OCI-LY7 (cell line): ENCODE measurements at regions not wholly inside any gene's neighbourhood (a gene's known extent, or its start where the extent isn't known, plus 50 kb on each side); places are given as distances from the start of the nearest gene placed in this dataset.

Source experiments
- BruUV-seq: library from RNA; stranded (reverse); fragments of 400-500 nt; replicated peaks from 2 replicates; lab custom pipeline; 2021; lab: Mats Ljungman, UMichigan
- CTCF ChIA-PET: fragments of 300-600 bp; sonication (Branson Sonifier 250); formaldehyde crosslinking; loops from one replicate; lab custom pipeline; 2022; ENCODE audit warnings: antibody characterized with exemption; ENCODE audit not compliant: unreplicated experiment; lab: Charles Lee
- POLR2A ChIA-PET: fragments of 300-600 bp; sonication (Branson Sonifier 250); formaldehyde crosslinking; loops from one replicate; lab custom pipeline; 2022; ENCODE audit warnings: antibody characterized with exemption; lab: Charles Lee
- DNase-seq: peaks from one replicate; pipeline ENCODE4 v3.0.0-alpha.2; 2015; ENCODE audit warnings: low spot score
- H2AFZ ChIP-seq: fragments of 200-600 bp; sonication (generic), shearing (Covaris generic); 2 replicates; pipeline ENCODE4 v1.6.1; 2014; ENCODE audit warnings: mild to moderate bottlenecking, antibody characterized with exemption, low read length, moderate library complexity
- H3K27ac ChIP-seq: fragments of 200-600 bp; sonication (generic); 2 replicates; pipeline ENCODE4 v1.5.1; 2014; ENCODE audit warnings: mixed run types, low read depth, mild to moderate bottlenecking, moderate library complexity, low read length, inconsistent platforms; ENCODE audit not compliant: poor library complexity, severe bottlenecking
- H3K36me3 ChIP-seq: fragments of 200-600 bp; sonication (generic); 2 replicates; pipeline ENCODE4 v1.6.1; 2014; ENCODE audit warnings: mild to moderate bottlenecking, antibody characterized with exemption, low read length, moderate library complexity, mixed read lengths; ENCODE audit not compliant: insufficient read depth
- H3K4me1 ChIP-seq: fragments of 200-600 bp; sonication (generic); 2 replicates; pipeline ENCODE4 v1.5.1; 2014; ENCODE audit warnings: mild to moderate bottlenecking, low read length; ENCODE audit not compliant: insufficient read depth, poor library complexity, severe bottlenecking
- H3K4me2 ChIP-seq: fragments of 200-600 bp; sonication (generic); 2 replicates; pipeline ENCODE4 v1.6.1; 2014; ENCODE audit warnings: mild to moderate bottlenecking, low read length
- H3K4me3 ChIP-seq: fragments of 200-600 bp; sonication (generic); 2 replicates; pipeline ENCODE4 v1.5.1; 2014; ENCODE audit warnings: mild to moderate bottlenecking, low read depth, low read length; ENCODE audit not compliant: poor library complexity, severe bottlenecking
- H3K79me2 ChIP-seq: fragments of 200-600 bp; sonication (generic); 2 replicates; pipeline ENCODE4 v1.6.1; 2016; ENCODE audit warnings: low read depth, mild to moderate bottlenecking, low read length, moderate library complexity, mixed read lengths; ENCODE audit not compliant: insufficient read depth
- H3K9me2 ChIP-seq: fragments of 200-600 bp; sonication (generic); 2 replicates; pipeline ENCODE4 v1.6.1; 2016; ENCODE audit warnings: mild to moderate bottlenecking, low read length, mixed read lengths; ENCODE audit not compliant: insufficient read depth
- H3K9me3 ChIP-seq: fragments of 200-600 bp; sonication (generic); 2 replicates; pipeline ENCODE4 v1.6.1; 2014; ENCODE audit warnings: mild to moderate bottlenecking, mixed run types, low read length, mixed read lengths
- H4K20me1 ChIP-seq: fragments of 200-600 bp; sonication (generic); 2 replicates; pipeline ENCODE4 v1.6.1; 2014; ENCODE audit warnings: mild to moderate bottlenecking, antibody characterized with exemption, low read length, moderate library complexity, mixed read lengths; ENCODE audit not compliant: insufficient read depth
- EZH2phosphoT487 ChIP-seq: fragments of 200-600 bp; sonication (generic); IDR thresholded peaks from 2 replicates; pipeline ENCODE4 v1.6.1; 2018; ENCODE audit warnings: low read depth, borderline replicate concordance, mild to moderate bottlenecking, mixed run types, antibody characterized with exemption, low read length, moderate library complexity, mixed read lengths
- intact Hi-C: fragments of 100-400 bp; cut with micrococcal nuclease; formaldehyde crosslinking; loops from one replicate; pipeline ENCODE4 v1.10.0; 2022; ENCODE audit not compliant: unreplicated experiment
- TF ChIP-seq, protein P1 (sequence below): fragments of 200-600 bp; sonication (generic); conservative IDR thresholded peaks from 2 replicates; pipeline ENCODE4 v1.5.1; 2014; ENCODE audit warnings: mild to moderate bottlenecking, antibody characterized with exemption, low read length, moderate library complexity, mixed read lengths

DNA sequence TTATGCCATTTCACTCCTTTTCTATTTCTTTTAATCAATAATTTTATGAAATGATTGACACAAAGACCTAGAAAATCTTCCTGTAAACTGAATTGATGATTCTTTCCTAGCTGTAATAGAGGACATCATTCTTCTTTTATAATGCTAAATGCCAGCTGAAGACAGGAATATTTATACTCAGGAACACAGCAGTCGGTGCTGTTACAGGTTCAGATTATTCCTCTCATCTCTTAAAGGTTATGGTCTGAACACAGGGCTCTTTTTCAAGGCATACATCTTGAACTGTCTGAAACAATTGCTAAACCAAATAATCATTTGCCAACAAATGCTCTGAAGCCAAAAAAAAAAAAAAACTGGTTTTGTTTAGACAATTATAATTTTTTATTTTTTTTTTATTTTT, 305.0 kb upstream of the MMADHC start:
- H3K4me3 ChIP-seq: no peak overlapping the region
- H2AFZ ChIP-seq: no peak overlapping the region
- no peak for TF ChIP-seq EZH2phosphoT487
- TF ChIP-seq, protein P1, sequence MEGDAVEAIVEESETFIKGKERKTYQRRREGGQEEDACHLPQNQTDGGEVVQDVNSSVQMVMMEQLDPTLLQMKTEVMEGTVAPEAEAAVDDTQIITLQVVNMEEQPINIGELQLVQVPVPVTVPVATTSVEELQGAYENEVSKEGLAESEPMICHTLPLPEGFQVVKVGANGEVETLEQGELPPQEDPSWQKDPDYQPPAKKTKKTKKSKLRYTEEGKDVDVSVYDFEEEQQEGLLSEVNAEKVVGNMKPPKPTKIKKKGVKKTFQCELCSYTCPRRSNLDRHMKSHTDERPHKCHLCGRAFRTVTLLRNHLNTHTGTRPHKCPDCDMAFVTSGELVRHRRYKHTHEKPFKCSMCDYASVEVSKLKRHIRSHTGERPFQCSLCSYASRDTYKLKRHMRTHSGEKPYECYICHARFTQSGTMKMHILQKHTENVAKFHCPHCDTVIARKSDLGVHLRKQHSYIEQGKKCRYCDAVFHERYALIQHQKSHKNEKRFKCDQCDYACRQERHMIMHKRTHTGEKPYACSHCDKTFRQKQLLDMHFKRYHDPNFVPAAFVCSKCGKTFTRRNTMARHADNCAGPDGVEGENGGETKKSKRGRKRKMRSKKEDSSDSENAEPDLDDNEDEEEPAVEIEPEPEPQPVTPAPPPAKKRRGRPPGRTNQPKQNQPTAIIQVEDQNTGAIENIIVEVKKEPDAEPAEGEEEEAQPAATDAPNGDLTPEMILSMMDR: no peak
- no peaks in the 10 kb centered on the region for H3K4me1 ChIP-seq
- no TSS peak for BruUV-seq
- H3K36me3 ChIP-seq: no peaks in the 10 kb centered on the region
- ChIA-PET POLR2A (interaction anchor here (0.6 to 0.7 kb wide), 2 partner anchors 499 to 876 kb away, joined by 3 to 5 read pairs; no protein-coding TSS in a partner anchor), CTCF (no interaction called here)
- no peaks in the 10 kb centered on the region for H3K9me3 ChIP-seq
- H3K9me2 ChIP-seq: no peaks in the 10 kb centered on the region
- no peak for DNase-seq
- intact Hi-C loops: no loop called here
- H3K27ac ChIP-seq: no peak overlapping the region
- no peaks in the 10 kb centered on the region for H4K20me1 ChIP-seq
- no peaks in the 10 kb centered on the region for H3K79me2 ChIP-seq
- H3K4me2 ChIP-seq: no peak overlapping the region

GRCh38 chr2:149885946-149886345, 298.4 kb upstream of the MMADHC start:
- Histone ChIP-seq H3K9me3 (no peaks in the 10 kb centered on the region), H3K9me2 (no peaks in the 10 kb centered on the region), H3K4me1 (no peaks in the 10 kb centered on the region), H3K79me2 (no peaks in the 10 kb centered on the region), H3K4me3 (no peak overlapping the region), H2AFZ (no peak overlapping the region), H3K36me3 (no peaks in the 10 kb centered on the region), H4K20me1 (no peaks in the 10 kb centered on the region), H3K27ac (no peak overlapping the region), H3K4me2 (no peak overlapping the region)
- BruUV-seq: no TSS peak
- CTCF ChIA-PET: no interaction called here
- intact Hi-C loops: no loop called here
- DNase-seq: no peak
- TF ChIP-seq, protein P1: no peak
- no peak for TF ChIP-seq EZH2phosphoT487
- POLR2A ChIA-PET: no interaction called here

GRCh38 chr2:149885468-149885867, 297.9 kb upstream of the MMADHC start:
- intact Hi-C loops: no loop called here
- no peaks in the 10 kb centered on the region for H3K9me2 ChIP-seq
- no peaks in the 10 kb centered on the region for H3K79me2 ChIP-seq
- H4K20me1 ChIP-seq: no peaks in the 10 kb centered on the region
- ChIA-PET CTCF (no interaction called here), POLR2A (no interaction called here)
- no TSS peak for BruUV-seq
- H3K4me2 ChIP-seq: no peak overlapping the region
- TF ChIP-seq EZH2phosphoT487: no peak
- TF ChIP-seq, protein P1: no peak
- H3K27ac ChIP-seq: no peak overlapping the region
- no peak overlapping the region for H2AFZ ChIP-seq
- no peaks in the 10 kb centered on the region for H3K4me1 ChIP-seq
- no peak overlapping the region for H3K4me3 ChIP-seq
- H3K36me3 ChIP-seq: no peaks in the 10 kb centered on the region
- DNase-seq: no peak
- no peaks in the 10 kb centered on the region for H3K9me3 ChIP-seq
